Stimulated activated CD8-positive, alpha-beta memory T cell treated with anti-CD3 and anti-CD28 coated beads, Interleukin-15, amount 100 ng/mL, for 4 hours (primary cell): ENCODE measurements at regions not wholly inside any gene's neighbourhood (a gene's known extent, or its start where the extent isn't known, plus 50 kb on each side); places are given as distances from the start of the nearest gene placed in this dataset.
"Not testable (repeated sequence)": the region's sequence is repeated elsewhere in the genome, so short reads cannot be mapped to it uniquely, and the experiment has no call there.

Experiments
- DNase-seq, 2 donors: peaks; one replicate each; pipeline ENCODE4 v3.0.0-alpha.2; 2020; ENCODE audit warnings: low read depth in 2 of 2

DNA sequence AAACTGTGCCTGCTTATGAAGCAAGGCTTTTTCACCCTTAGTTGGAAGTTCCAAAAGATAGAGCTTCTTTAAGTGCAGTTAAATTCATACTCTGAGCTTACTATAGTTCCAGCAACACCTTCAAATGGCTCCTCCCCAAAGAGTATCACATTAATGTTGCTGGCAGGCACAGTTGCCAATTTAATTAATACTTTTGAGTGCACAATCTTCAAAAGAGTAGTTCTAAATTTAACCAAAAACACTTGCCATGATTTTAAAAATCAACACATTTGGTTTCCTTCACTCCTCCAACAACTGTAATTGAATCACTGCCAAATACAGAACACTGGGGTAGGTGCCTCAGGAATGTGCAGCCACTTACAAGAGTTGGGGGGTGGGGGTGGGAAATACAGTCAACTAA, 150.6 kb upstream of the UBE2E3 start:
- DNase-seq = no peak

DNA sequence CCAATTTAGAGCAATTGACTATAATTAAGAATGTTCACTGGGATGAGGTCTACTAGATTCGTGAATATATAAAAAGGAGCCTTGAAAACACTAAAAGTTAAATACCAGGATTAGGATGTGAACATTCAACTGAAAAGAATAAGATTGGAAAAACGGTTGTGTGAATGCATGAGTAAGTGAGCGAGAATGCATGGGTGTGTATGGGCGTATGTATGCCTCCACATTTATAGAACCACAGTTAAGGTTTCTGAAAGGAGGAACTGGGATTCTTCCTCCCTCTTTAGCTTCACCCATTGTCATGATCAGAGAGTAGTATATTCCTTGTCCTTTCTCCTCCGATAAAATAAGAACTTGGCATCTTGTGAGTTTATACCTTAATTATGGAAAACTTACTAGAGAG, 151.1 kb upstream of the UBE2E3 start:
- no peak for DNase-seq

DNA sequence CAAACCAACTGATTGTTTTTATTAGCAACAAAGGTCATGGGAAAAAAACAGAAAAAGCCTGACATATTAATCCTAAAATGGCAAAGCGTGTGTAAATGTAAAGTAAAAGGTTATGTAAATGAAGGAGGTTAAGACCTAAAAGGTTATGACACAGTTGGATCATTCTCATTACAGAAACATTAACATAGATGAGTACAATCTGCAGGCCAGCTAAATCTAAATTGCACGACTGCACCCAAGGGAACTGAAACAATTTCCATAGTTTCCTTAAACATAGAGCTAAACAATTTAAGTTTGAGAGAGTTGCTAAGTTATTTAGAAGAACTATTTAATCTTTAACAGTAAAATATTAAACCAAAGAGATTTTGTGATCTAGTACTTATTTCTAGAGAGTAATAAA, 151.6 kb upstream of the UBE2E3 start:
- no peak for DNase-seq

DNA sequence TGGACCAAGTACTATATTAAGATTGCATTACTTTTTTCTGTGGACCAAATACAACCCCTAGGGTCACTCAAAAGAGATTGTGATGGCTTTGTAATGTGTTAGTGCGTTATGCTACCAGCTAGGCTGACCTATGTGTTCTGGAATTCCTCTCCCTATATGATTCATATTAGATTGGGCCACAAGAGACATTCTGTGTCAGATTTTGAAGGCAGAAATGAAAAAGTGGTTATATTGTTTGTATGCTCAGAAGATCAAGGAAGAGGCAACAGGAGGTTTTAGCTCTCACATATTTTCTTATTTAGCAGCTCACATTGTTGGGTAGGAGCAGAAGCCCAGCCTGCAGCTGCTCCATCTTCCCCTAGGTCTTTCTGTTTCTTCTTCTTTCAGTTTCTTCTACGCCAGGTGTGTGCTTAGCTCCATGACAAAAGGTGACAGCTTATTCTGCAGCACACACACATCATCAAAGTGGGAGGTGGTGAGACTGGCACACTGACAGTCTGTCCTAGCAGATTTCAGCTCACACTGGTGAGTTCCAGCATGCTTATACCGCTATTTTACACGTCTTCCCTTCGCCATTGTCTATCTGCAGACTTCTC, 156.8 kb upstream of the UBE2E3 start:
- DNase-seq = no peak

DNA sequence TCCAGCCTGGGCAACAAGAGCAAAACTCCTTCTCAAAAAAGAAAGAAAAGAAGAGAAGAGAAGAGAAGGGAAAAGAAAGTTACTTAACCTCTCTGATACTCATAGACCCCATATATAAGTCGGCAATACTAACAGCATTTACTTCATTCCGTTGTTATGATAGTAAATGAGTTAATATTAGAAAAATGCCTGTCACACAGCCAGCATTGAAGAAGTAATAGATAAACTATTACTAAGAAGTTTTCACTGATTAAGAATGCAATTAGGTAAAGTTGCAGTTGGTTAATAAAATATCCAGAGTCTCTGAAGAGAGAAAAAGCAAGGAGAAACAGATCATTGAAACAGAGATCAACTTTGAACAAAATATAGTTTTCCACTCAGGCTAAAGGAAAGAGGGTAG, 161.3 kb upstream of the UBE2E3 start:
- DNase-seq = no peak

DNA sequence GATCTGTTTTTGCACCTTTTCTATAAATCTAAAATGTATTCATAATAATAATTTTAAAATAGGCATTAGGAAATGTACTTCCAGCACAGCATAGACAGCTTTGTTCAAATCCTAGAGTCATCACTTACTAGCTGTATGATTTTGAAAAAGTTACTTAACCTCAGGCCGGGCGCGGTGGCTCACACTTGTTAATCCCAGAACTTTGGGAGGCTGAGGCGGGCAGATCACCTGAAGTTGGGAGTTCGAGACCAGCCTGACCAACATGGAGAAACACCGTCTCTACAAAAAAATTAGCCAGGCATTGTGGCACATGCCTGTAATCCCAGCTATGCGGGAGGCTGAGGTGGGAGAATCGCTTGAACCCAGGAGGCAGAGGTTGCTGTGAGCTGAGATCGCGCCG, 161.7 kb upstream of the UBE2E3 start:
- DNase-seq = not testable (repeated sequence)

DNA sequence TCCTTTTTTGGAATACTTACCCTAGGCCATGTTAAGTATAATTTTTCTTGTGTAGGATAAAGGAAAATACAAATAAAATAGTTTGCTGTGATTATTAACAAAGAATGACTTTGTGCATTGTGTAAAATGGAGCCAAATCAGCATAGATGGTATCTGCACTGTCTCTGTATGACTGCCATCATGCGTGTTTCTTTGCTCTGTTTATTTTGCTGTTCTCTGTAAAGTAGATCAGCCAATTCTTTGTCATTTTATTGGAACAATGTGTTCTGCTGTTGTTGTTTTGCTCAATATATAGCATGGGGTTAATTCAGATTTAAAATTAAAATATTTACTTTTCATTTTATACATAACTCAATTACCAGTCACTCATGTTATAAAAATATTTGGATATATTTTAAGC, 181.3 kb upstream of the UBE2E3 start:
- DNase-seq = no peak

DNA sequence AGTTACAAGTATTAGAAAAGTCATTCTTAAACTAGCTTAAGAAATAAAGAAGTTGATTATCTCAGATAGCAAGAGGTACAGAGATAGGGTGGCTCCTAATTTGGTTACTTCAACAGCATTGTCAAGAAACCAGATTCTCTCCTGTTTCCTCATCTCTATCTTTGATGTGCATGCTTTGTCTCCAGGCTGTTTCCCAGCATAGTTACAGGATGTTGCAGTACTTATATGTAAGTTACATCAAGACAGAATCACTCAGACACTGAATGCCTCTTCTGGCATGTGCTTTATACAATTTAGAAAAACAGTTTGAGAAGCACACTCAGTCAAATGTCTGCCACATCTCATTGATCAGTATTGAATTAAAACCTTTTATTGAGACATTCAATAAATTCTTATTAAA, 189.5 kb upstream of the UBE2E3 start:
- DNase-seq = no peak

DNA sequence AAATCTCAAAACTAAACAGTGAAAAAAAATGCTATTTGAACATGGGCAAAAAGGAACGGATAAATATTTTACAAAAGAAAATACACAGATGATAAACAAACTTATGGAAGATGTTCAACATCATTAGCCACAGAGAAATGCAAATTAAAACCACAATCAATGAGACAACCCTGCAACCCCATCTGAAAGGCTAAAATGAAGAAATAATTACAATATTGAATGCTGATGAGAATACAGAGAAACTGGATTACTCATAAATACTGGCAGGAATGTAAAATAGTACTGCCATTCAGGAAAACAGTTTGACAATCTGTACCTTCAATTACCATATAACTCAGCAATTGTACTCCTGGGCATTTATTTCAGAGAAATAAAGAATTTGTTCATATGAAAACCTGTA, 193.1 kb upstream of the UBE2E3 start:
- no peak for DNase-seq

DNA sequence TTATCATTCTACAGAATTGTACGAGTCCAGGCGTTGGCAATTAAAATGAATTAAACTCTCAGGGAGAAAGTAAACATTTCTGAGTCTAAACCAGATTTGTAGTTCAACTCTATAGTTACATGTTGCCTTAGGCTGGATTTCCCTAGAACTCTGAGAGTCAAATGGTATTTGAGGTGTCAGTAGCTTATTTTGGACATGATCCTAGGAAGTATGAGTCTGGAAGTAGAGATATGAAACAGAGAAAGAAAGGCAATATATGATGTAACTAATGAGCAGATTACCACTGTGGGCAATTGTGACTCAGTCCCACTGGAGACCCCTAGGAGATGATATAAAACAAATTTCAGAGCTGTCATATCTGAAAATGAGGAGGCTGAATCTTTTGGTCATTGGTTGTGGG, 199.1 kb upstream of the UBE2E3 start:
- DNase-seq = no peak

DNA sequence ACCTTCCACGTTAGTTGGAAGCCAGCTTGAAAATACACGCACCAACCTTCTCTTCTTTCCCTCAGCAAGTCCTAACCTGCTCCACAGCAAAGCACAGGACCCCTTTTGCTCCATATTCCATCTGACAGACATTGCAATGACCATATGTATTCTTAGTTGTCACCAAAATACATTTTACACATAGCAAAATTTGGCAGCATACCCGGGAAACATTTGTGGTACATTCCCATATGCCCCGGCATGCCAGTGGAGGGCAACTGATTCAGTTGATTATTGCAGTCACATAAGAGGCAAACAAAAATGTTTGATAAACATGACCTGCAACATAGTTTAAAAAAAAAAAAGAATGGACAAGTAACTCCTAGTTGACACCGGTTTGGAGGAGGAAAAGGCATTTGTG, 202.1 kb upstream of the UBE2E3 start:
- DNase-seq = no peak

DNA sequence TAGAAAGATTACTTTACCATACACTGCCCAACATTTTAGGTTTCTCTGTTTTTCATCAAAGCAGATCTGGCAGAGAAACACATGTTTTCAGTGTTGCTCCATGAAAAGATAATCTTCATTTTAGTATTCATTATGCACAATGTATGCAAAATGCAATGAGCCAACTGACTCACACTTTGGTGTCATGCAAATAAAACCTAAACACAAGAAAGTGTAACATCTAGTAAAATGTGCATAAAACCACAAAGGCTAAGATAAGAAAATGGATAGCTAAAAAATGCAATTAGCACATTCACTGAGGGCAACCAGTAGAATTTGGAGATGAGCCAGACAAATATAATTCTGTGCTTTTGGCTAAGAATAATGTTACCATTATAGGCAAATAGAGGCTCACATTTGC, 203.5 kb upstream of the UBE2E3 start:
- DNase-seq = no peak

DNA sequence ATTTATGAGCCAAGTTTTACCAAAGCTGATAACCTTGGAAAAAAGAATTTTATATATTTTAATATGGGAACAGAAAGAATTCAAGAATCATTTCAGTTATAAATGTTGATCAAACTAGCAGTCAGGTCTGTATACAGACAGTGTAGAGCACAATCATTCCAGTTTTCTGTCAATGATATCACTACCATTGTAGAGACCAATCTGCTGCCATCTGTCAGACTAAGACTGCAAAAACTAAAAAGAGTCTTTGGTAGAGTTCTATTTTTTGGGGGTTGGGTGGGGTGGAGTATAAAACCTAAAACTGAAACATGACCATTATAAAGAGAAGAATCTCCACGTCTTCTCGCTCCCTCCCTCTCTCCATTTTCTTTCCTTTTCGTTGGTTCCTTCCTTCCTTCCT, 204.7 kb upstream of the UBE2E3 start:
- no peak for DNase-seq

DNA sequence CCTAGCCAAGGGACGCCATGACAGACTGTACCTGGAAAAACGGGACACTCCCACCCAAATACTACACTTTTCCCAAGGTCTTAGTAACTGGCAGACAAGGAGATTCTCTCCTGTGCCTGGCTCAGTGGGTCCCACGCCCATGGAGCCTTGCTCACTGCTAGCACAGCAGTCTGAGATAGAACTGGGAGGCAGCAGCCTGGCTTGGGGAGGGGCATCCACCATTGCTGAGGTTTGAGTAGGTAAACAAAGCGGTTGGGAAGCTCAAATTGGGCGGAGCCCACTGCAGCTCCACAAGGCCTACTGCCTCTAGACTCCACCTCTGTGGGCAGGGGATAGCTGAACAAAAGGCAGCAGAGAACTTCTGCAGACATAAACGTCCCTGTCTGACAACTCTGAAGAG, 215.1 kb upstream of the UBE2E3 start:
- DNase-seq = not testable (repeated sequence)

DNA sequence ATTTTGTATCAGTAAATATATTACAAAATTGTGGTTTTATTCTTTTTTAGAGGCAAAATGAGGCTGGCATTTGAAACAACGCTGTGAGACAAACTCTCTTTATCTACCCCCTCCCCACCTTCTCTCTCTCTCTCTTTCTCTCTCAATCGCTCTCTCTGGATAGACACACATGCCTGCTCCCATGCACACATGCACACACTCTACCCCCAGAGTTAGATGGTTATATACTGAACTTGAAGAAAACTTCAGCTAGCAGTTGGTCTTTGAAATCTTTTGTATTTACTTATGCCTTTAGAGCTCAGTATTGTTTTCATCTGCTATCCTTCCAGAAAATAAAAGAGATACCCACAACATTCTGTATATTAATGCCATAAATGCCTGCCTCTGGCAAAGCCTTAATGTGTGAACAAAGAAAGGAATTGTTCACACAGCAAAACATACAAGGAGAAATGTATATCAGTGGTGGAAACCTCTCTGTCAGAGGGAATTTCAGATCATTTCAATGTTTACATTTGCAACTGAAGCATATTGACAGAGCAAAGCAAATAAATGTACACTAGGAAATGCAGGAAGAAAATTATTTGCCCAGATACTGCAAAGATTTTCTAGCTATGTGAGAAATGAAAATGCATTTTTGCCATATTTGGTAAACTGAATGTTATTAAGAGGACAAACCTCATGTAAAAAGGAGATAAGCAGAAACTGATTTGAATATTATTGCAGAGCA, 217.0 kb upstream of the UBE2E3 start:
- DNase-seq = no peak

DNA sequence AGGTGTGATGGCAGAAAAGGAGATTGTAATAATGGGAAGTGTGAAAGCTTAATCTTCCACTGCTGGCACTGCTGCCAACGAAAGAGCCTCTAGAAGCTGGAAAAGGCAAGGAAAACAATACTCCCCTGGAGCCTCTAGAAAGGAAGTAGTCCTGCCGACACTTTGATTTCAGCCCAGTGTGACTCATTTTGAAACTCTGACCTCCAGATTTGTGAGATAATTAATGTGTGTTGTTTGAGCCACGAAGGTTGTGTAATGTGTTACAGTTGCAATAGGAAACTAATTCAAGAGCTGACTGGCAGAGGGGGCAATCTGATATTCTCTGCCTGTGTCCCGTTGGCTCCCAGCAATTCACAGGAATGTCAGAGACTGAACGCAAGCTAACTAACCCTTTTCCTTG, 219.2 kb upstream of the UBE2E3 start:
- DNase-seq = no peak

DNA sequence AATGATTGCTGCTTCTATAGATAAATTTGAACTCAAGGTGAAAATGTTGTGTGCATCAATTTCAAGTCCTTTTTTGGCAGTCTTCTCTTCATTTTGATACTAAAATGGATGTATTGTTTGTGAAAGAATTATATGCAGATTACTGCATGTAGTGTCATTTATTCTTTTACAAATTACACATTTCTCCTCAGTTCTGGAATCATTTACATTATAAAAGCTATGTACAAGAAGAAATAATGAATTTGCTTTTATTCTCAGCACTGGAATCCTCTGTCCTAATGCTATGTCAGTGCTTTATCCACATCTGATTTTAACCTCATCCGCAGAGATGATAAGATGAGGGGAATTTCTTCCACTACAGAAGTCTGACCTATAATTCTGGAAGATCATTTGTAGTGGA, 220.8 kb upstream of the UBE2E3 start:
- DNase-seq = no peak

DNA sequence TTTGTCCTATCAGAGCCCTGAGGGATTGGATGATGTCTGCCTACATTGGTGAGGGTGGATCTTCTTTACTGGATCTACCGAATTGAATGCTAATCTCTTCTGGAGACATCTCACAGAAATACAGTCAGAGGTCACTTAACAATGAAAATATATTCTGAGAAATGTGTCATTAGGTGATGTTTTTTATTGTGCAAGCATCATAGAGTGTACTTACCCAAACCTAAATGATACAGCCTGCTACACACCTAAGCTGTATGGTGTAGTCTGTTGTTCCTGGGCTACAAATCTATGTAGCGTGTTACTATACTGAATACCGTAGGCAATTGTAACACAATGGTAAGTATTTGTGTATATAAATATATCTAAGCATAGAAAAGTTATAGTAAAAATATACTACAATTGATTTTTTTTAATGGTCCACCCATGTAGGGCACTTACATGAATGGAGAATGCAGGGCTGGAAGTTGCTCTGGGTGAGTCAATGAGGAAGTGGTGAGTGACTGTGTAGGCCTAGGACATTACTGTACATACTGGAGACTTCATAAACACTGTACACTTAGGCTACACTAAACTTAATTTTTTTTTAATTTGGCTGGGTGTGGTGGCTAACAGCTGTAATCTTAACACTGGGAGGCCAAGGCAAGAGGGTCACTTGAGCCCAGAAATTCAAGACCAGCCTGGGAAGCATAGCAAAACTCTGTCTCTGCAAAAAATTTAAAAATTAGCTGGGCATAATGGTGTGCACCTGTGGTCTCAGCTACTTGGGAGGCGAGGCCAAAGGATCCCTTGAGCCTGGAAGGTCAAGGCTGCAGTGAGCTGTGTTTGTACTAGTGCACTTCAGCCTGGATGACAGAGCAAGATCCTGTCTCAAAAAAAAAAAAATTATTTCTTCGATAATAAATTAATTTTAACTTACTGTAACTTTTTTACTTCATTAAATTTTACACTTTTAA, 226.3 kb upstream of the UBE2E3 start:
- no peak for DNase-seq

DNA sequence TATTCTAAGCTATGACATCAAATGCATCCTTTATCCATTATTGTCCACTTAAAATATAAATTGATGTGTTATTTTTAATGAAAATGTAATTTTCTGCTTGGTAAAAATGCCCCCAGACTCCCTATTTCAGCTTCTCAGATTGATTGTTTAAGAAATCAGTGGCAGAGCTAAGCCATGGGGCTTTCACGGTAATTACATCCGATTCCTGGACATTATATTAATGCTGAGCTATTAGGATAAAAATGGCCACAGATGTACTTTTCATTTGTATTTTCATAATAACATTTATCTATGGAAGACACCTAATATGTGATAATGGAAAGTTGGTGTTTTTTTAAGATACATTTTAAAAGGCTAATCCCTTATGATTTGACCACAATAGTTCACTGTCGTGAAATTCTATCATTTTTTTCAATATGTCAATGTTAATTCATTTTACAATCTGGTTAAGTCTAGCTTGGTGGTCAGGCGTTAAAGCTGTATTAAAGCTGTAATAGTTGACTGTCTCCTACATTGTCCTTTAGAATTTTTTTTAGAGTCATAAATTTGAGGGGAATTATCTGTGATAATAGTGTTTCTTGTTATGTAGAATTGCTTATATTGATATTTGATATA, 229.0 kb upstream of the UBE2E3 start:
- DNase-seq = no peak

DNA sequence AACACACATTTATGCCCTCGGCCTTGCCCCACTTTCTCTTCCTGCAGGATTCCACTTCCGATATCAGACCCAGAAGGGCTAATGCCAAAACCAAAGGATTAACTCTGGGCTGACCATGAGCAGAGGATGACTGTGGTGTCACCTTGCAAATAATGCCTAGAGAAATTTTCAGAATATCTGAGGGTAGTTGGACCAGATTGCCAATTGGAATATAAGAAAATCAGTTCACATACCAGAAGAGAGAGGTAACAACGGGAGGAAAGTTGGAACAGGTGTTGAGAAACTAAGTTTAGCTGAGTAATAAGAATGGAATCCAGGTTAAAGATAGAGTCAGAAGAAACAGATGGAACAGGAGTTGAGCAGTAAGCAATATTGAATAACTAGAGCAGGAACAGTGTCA, 232.7 kb upstream of the UBE2E3 start:
- no peak for DNase-seq

DNA sequence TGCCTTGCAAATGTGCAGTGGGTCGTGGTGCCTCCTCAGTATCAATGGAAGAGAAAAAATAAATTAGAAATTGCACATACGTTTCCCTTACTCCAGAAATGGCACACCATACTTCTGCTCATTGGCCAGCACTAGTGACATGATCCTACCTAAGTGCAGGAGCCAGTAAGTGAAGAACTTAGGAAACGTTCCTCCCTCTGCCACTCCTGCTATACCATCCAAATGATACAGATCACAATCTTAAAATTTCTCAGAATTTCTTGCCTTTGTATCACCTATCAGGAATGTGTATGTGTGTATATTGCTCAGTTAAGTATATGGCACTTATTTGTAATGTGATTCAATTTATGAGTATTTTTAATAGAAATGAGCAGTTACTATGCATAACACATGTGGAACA, 237.0 kb upstream of the UBE2E3 start:
- DNase-seq = no peak

DNA sequence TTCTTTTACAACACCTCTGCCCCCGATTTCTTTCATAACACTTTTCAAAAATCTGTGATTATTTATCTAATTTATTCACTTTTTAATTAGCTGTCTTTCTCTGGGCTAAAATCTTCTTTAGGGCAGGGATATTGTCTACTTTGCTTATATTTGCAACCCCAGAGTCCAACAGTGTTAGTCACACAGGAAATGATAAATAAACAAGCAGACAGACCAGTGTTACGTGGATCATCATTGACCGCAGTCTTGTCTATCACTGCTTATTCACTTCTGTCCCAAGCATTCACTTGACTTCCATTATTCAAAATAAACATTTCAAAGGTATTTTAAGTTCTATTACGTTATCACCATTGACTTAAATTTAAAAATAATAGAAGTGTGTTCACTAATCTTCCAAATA, 237.6 kb upstream of the UBE2E3 start:
- no peak for DNase-seq
